HepG2 (cell line): ENCODE measurements at regions not wholly inside any gene's neighbourhood (a gene's known extent, or its start where the extent isn't known, plus 50 kb on each side); places are given as distances from the start of the nearest gene placed in this dataset.

ENCODE experiments used
- ATAC-seq: fragments of 200-7000 bp; cut with Tn5 transposase; 3 replicates; pipeline ENCODE4 v1.9.1; 2020; ENCODE audit warnings: mild to moderate bottlenecking, moderate library complexity
- BruUV-seq: library from RNA; stranded (reverse); fragments of 400-500 nt; replicated peaks from 2 replicates; lab custom pipeline; 2021; lab: Mats Ljungman, UMichigan
- CTCF ChIA-PET: fragments of 300-600 bp; formaldehyde crosslinking; extraction: SDS; loops from one replicate; lab custom pipeline; 2021; ENCODE audit warnings: low total read pairs, inconsistent platforms, low intra/inter-chr PET ratio; lab: Yijun Ruan, JAX
- POLR2A ChIA-PET: fragments of 350-600 bp; sonication (Branson Sonifier 250); formaldehyde crosslinking; loops from one replicate; lab custom pipeline; 2020; ENCODE audit warnings: antibody characterized with exemption, inconsistent platforms; lab: Yijun Ruan, JAX
- DNase-seq: peaks from one replicate; pipeline ENCODE4 v3.0.0-alpha.2; 2015; ENCODE audit warnings: low spot score
- FAIRE-seq: peaks from 3 replicates; lab custom pipeline; 2011; peaks lifted over from hg19 to GRCh38; lab: Jason Lieb, UNC
- H2AFZ ChIP-seq: one replicate; pipeline ENCODE4 v1.6.1; 2011; ENCODE audit warnings: low read length, inconsistent platforms
- H3K27ac ChIP-seq: fragments of 300-600 bp; 3 replicates; pipeline ENCODE4 v1.8.0; 2011; ENCODE audit warnings: mixed run types, mild to moderate bottlenecking, mixed read lengths, low read length, inconsistent platforms; ENCODE audit not compliant: insufficient read depth; ENCODE audit errors: extremely low read length
- H3K27me3 ChIP-seq, 2 experiments: fragments of 200-600 bp in 1 of 2; 2 replicates in 1 of 2; 3 replicates in 1 of 2; pipeline versions ENCODE4 v1.6.0 to v1.8.0; 2011; ENCODE audit warnings: low read length in 2 of 2, mild to moderate bottlenecking in 2 of 2, moderate library complexity in 2 of 2, inconsistent platforms in 1 of 2; ENCODE audit not compliant: insufficient read depth in 2 of 2, control insufficient read depth in 1 of 2
- H3K36me3 ChIP-seq, 2 experiments: fragments of 200-600 bp in 1 of 2; replicated peaks in 1 of 2; 2 replicates in 1 of 2; 3 replicates in 1 of 2; pipeline versions ENCODE4 v1.5.1 to v1.8.0; 2011; ENCODE audit warnings: low read length in 2 of 2, inconsistent platforms in 1 of 2; ENCODE audit not compliant: insufficient read depth in 2 of 2, control insufficient read depth in 1 of 2
- H3K4me1 ChIP-seq: 2 replicates; pipeline ENCODE4 v1.5.1; 2012; ENCODE audit warnings: low read length, inconsistent platforms; ENCODE audit not compliant: insufficient read depth
- H3K4me2 ChIP-seq: 2 replicates; pipeline ENCODE4 v1.6.0; 2011; ENCODE audit warnings: low read depth, low read length, inconsistent platforms
- H3K4me3 ChIP-seq, 3 experiments: fragments of 200-600 bp in 1 of 3; sonication (generic), shearing (Covaris generic) in 1 of 3; replicated peaks in 1 of 3; 2 replicates each; pipeline ENCODE4 v1.5.1; 2011 to 2016; ENCODE audit warnings: low read length in 3 of 3, inconsistent platforms in 2 of 3, low read depth in 2 of 3, mild to moderate bottlenecking in 2 of 3, control low read depth in 1 of 3, mixed read lengths in 1 of 3; ENCODE audit not compliant: insufficient read depth in 1 of 3
- H3K79me2 ChIP-seq: one replicate; pipeline ENCODE4 v1.6.1; 2011; ENCODE audit warnings: low read length, inconsistent platforms; ENCODE audit not compliant: insufficient read depth
- H3K9ac ChIP-seq: 2 replicates; pipeline ENCODE4 v1.6.0; 2011; ENCODE audit warnings: mild to moderate bottlenecking, low read depth, low read length, inconsistent platforms; ENCODE audit not compliant: insufficient read depth
- H3K9me3 ChIP-seq: 2 replicates; pipeline ENCODE4 v1.5.1; 2012; ENCODE audit warnings: mild to moderate bottlenecking, low read length
- H4K20me1 ChIP-seq: 2 replicates; pipeline ENCODE4 v1.6.0; 2011; ENCODE audit warnings: inconsistent platforms, mild to moderate bottlenecking, low read length, moderate library complexity; ENCODE audit not compliant: insufficient read depth
- MAF1 ChIP-seq: sonication (generic); formaldehyde crosslinking; IDR thresholded peaks from 2 replicates; pipeline ENCODE4 v1.5.0; 2020; ENCODE audit warnings: missing genetic modification reagents, borderline replicate concordance
- NFIC ChIP-seq: IDR thresholded peaks from 2 replicates; pipeline ENCODE4 v1.6.1; 2012; ENCODE audit warnings: mild to moderate bottlenecking, low read length, inconsistent platforms
- NKX3-1 ChIP-seq: sonication (generic); formaldehyde crosslinking; IDR thresholded peaks from 2 replicates; pipeline ENCODE4 v1.5.0; 2020; ENCODE audit warnings: missing genetic modification reagents
- ZNF160 ChIP-seq: sonication (generic); formaldehyde crosslinking; IDR thresholded peaks from 2 replicates; pipeline ENCODE4 v1.8.0; 2022; ENCODE audit warnings: mild to moderate bottlenecking, inconsistent platforms, missing genetic modification reagents
- ZNF205 ChIP-seq: IDR thresholded peaks from 2 replicates; pipeline ENCODE4 v1.6.1; 2018; ENCODE audit warnings: missing biosample characterization, missing genetic modification reagents
- ZNF207 ChIP-seq: fragments of 450-650 bp; IDR thresholded peaks from 2 replicates; pipeline ENCODE4 v1.6.1; 2016; ENCODE audit warnings: antibody characterized with exemption, borderline replicate concordance
- ZNF441 ChIP-seq: sonication (generic); formaldehyde crosslinking; IDR thresholded peaks from 2 replicates; pipeline ENCODE4 v1.7.0; 2021; ENCODE audit warnings: missing genetic modification reagents, borderline replicate concordance
- ZNF737 ChIP-seq: sonication (generic); formaldehyde crosslinking; IDR thresholded peaks from 2 replicates; pipeline ENCODE4 v1.5.0; 2020; ENCODE audit warnings: missing genetic modification reagents, mild to moderate bottlenecking, borderline replicate concordance
- WGBS: methylation state at CpG from one replicate; pipeline ENCODE4 v1.1.6; 2017; ENCODE audit warnings: low lambda C conversion rate; 5-methylcytosine and 5-hydroxymethylcytosine counted together
- in situ Hi-C: cut with HindIII; loops from 2 replicates; pipeline ENCODE4 v1.10.0; 2017; ENCODE audit warnings: low pct_unique_long_range_greater_than_20kb; ENCODE audit not compliant: extremely low pct_ligation_motif_present
- intact Hi-C: fragments of 100-400 bp; cut with micrococcal nuclease; formaldehyde crosslinking; loops from one replicate; pipeline ENCODE4 v1.10.0; 2022; ENCODE audit not compliant: unreplicated experiment
- TF ChIP-seq, protein P1 (sequence below): sonication (generic); formaldehyde crosslinking; IDR thresholded peaks from 2 replicates; pipeline ENCODE4 v1.5.0; 2020; ENCODE audit warnings: mild to moderate bottlenecking, missing genetic modification reagents, moderate library complexity
- TF ChIP-seq, protein P2 (sequence below): fragments of 450-650 bp; IDR thresholded peaks from 2 replicates; pipeline ENCODE4 v1.6.1; 2017; ENCODE audit warnings: mild to moderate bottlenecking
- TF ChIP-seq, protein P3 (sequence below): IDR thresholded peaks from 2 replicates; pipeline ENCODE4 v1.6.1; 2016; ENCODE audit warnings: low read depth, borderline replicate concordance
- TF ChIP-seq, protein P4 (sequence below): IDR thresholded peaks from 2 replicates; pipeline ENCODE4 v1.6.1; 2012; ENCODE audit warnings: inconsistent platforms
- TF ChIP-seq, protein P5 (sequence below): sonication (generic); formaldehyde crosslinking; IDR thresholded peaks from 2 replicates; pipeline ENCODE4 v1.5.0; 2020; ENCODE audit warnings: mild to moderate bottlenecking, missing genetic modification reagents
- TF ChIP-seq, protein P6 (sequence below): sonication (generic); formaldehyde crosslinking; IDR thresholded peaks from 2 replicates; pipeline ENCODE4 v1.9.0; 2021; ENCODE audit warnings: missing genetic modification reagents, borderline replicate concordance

DNA sequence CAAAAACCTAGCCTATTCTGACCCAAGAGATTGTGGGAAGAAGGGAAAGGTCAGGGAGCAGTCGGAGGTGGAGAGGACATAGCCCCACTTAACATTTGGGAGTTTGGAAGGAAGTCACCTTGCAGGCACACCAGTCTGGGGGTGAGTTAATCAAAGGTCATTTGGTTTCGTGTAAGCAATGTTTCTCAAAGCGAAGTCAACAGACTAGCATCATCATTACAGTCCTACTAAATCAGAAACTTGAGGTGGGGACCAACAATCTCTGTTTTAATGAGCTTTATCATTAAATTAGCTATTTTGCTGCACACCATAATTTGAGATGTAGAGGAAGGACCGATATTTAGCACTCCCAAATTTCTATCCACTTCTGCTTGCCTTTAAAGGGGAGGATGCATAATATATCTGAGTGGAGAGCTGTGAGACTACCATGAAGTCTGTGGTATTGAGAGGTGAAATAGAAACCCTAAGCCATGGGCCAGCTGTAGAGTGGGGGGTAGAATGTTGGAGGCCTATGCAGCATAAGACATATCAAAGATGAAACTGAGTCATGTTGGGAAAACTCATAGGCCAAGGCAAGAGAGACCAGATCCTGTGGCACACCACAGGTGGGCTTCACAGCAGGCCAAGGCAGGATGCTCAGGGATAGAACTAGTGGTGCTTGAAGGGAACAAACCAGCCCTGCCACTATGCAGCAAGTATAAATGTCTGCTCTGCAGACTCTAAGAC, 141.7 kb upstream of the ANKFN1 start:
- WGBS: under 1% methylated on average over 4 of the region's 4 CpGs
- Histone ChIP-seq H3K4me3 (no peak overlapping the region), H4K20me1 (no peaks in the 10 kb centered on the region), H3K4me2 (no peak overlapping the region), H3K36me3 (no peaks in the 10 kb centered on the region), H3K79me2 (no peaks in the 10 kb centered on the region), H3K4me1 (no peaks in the 10 kb centered on the region), H3K9ac (no peak overlapping the region), H3K9me3 (no peaks in the 10 kb centered on the region), H3K27ac (no peak overlapping the region), H3K27me3 (no peaks in the 10 kb centered on the region), H2AFZ (no peak overlapping the region)
- POLR2A ChIA-PET: no interaction called here
- DNase-seq (no peak), ATAC-seq (no peak), FAIRE-seq (no peak)
- in situ Hi-C loops (no loop called here), intact Hi-C loops (no loop called here)
- no TSS peak for BruUV-seq
- CTCF ChIA-PET: no interaction called here
- TF ChIP-seq ZNF205 (CRISPR knock-in tag): no peak
- TF ChIP-seq, protein P1, sequence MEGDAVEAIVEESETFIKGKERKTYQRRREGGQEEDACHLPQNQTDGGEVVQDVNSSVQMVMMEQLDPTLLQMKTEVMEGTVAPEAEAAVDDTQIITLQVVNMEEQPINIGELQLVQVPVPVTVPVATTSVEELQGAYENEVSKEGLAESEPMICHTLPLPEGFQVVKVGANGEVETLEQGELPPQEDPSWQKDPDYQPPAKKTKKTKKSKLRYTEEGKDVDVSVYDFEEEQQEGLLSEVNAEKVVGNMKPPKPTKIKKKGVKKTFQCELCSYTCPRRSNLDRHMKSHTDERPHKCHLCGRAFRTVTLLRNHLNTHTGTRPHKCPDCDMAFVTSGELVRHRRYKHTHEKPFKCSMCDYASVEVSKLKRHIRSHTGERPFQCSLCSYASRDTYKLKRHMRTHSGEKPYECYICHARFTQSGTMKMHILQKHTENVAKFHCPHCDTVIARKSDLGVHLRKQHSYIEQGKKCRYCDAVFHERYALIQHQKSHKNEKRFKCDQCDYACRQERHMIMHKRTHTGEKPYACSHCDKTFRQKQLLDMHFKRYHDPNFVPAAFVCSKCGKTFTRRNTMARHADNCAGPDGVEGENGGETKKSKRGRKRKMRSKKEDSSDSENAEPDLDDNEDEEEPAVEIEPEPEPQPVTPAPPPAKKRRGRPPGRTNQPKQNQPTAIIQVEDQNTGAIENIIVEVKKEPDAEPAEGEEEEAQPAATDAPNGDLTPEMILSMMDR (CRISPR knock-in tag): no peak
- no peak for TF ChIP-seq NKX3-1 (CRISPR knock-in tag)
- no peak for TF ChIP-seq MAF1 (CRISPR knock-in tag)
- TF ChIP-seq ZNF737: no peak
- no peak for TF ChIP-seq ZNF207
- TF ChIP-seq, protein P2, sequence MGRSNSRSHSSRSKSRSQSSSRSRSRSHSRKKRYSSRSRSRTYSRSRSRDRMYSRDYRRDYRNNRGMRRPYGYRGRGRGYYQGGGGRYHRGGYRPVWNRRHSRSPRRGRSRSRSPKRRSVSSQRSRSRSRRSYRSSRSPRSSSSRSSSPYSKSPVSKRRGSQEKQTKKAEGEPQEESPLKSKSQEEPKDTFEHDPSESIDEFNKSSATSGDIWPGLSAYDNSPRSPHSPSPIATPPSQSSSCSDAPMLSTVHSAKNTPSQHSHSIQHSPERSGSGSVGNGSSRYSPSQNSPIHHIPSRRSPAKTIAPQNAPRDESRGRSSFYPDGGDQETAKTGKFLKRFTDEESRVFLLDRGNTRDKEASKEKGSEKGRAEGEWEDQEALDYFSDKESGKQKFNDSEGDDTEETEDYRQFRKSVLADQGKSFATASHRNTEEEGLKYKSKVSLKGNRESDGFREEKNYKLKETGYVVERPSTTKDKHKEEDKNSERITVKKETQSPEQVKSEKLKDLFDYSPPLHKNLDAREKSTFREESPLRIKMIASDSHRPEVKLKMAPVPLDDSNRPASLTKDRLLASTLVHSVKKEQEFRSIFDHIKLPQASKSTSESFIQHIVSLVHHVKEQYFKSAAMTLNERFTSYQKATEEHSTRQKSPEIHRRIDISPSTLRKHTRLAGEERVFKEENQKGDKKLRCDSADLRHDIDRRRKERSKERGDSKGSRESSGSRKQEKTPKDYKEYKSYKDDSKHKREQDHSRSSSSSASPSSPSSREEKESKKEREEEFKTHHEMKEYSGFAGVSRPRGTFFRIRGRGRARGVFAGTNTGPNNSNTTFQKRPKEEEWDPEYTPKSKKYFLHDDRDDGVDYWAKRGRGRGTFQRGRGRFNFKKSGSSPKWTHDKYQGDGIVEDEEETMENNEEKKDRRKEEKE: no peak
- TF ChIP-seq ZNF441 (CRISPR knock-in tag): no peak
- TF ChIP-seq NFIC: no peak
- TF ChIP-seq, protein P3, sequence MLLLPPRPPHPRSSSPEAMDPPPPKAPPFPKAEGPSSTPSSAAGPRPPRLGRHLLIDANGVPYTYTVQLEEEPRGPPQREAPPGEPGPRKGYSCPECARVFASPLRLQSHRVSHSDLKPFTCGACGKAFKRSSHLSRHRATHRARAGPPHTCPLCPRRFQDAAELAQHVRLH (CRISPR knock-in tag): no peak
- no peak for TF ChIP-seq ZNF160 (CRISPR knock-in tag)
- TF ChIP-seq, protein P4, sequence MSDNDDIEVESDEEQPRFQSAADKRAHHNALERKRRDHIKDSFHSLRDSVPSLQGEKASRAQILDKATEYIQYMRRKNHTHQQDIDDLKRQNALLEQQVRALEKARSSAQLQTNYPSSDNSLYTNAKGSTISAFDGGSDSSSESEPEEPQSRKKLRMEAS: no peak
- TF ChIP-seq, protein P5, sequence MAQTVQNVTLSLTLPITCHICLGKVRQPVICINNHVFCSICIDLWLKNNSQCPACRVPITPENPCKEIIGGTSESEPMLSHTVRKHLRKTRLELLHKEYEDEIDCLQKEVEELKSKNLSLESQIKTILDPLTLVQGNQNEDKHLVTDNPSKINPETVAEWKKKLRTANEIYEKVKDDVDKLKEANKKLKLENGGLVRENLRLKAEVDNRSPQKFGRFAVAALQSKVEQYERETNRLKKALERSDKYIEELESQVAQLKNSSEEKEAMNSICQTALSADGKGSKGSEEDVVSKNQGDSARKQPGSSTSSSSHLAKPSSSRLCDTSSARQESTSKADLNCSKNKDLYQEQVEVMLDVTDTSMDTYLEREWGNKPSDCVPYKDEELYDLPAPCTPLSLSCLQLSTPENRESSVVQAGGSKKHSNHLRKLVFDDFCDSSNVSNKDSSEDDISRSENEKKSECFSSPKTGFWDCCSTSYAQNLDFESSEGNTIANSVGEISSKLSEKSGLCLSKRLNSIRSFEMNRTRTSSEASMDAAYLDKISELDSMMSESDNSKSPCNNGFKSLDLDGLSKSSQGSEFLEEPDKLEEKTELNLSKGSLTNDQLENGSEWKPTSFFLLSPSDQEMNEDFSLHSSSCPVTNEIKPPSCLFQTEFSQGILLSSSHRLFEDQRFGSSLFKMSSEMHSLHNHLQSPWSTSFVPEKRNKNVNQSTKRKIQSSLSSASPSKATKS (CRISPR knock-in tag): no peak
- TF ChIP-seq, protein P6, sequence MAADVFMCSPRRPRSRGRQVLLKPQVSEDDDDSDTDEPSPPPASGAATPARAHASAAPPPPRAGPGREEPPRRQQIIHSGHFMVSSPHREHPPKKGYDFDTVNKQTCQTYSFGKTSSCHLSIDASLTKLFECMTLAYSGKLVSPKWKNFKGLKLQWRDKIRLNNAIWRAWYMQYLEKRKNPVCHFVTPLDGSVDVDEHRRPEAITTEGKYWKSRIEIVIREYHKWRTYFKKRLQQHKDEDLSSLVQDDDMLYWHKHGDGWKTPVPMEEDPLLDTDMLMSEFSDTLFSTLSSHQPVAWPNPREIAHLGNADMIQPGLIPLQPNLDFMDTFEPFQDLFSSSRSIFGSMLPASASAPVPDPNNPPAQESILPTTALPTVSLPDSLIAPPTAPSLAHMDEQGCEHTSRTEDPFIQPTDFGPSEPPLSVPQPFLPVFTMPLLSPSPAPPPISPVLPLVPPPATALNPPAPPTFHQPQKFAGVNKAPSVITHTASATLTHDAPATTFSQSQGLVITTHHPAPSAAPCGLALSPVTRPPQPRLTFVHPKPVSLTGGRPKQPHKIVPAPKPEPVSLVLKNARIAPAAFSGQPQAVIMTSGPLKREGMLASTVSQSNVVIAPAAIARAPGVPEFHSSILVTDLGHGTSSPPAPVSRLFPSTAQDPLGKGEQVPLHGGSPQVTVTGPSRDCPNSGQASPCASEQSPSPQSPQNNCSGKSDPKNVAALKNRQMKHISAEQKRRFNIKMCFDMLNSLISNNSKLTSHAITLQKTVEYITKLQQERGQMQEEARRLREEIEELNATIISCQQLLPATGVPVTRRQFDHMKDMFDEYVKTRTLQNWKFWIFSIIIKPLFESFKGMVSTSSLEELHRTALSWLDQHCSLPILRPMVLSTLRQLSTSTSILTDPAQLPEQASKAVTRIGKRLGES: no peak
